ENCODE measurements at regions not wholly inside any gene's neighbourhood (a gene's known extent, or its start where the extent isn't known, plus 50 kb on each side); places are given as distances from the start of the nearest gene placed in this dataset.

GRCh38 chr2:180385601-180386201 is 378.6 kb upstream of the CWC22 start:
- DNase-seq (ENCODE audit: low spot score) (no peak), FAIRE-seq (no peak)

GRCh38 chr2:180376066-180376465 is 369.0 kb upstream of the CWC22 start:
- peak; percentile 38 for DNase-seq (ENCODE audit: low spot score)

GRCh38 chr2:180374502-180375281 is 367.6 kb upstream of the CWC22 start:
- FAIRE-seq (no peak), DNase-seq (ENCODE audit: low spot score) (no peak)

More at GRCh38 chr2:180376066-180376465, 369.0 kb upstream of the CWC22 start:
- FAIRE-seq, result no peak

- FAIRE-seq, result no peak
- no peak for DNase-seq (ENCODE audit: low spot score)
Measured at GRCh38 chr2:180370511-180371205, 363.6 kb upstream of the CWC22 start.

- DNase-seq (ENCODE audit: low spot score) (no peak), FAIRE-seq (no peak)
Measured at GRCh38 chr2:180368881-180369280, 361.8 kb upstream of the CWC22 start.

GRCh38 chr2:180367815-180368214 is 360.7 kb upstream of the CWC22 start:
- DNase-seq (ENCODE audit: low spot score), result no peak
- no peak for FAIRE-seq

- DNase-seq (ENCODE audit: low spot score), result no peak
Measured at GRCh38 chr2:180366481-180366880, 359.4 kb upstream of the CWC22 start.

GRCh38 chr2:180364719-180365118 is 357.6 kb upstream of the CWC22 start:
- DNase-seq (ENCODE audit: low spot score), result no peak
- FAIRE-seq, result no peak

More at GRCh38 chr2:180366481-180366880, 359.4 kb upstream of the CWC22 start:
- FAIRE-seq, result no peak

- no peak for DNase-seq (ENCODE audit: low spot score)
- no peak for FAIRE-seq
Measured at GRCh38 chr2:180360283-180360618, 353.2 kb upstream of the CWC22 start.

GRCh38 chr2:180359522-180360282 is 352.6 kb upstream of the CWC22 start:
- no peak for DNase-seq (ENCODE audit: low spot score)
- FAIRE-seq, result no peak

- FAIRE-seq (no peak), DNase-seq (ENCODE audit: low spot score) (no peak)
Measured at GRCh38 chr2:180358458-180358857, 351.4 kb upstream of the CWC22 start.

- FAIRE-seq, result no peak
- DNase-seq (ENCODE audit: low spot score), result no peak
Measured at GRCh38 chr2:180356676-180357075, 349.6 kb upstream of the CWC22 start.

- no peak for FAIRE-seq
- DNase-seq (ENCODE audit: low spot score), result no peak
Measured at GRCh38 chr2:180352620-180353019, 345.5 kb upstream of the CWC22 start.

GRCh38 chr2:180349809-180350208 is 342.7 kb upstream of the CWC22 start:
- DNase-seq (ENCODE audit: low spot score), result no peak
- FAIRE-seq, result no peak

GRCh38 chr2:180343528-180344345 is 336.6 kb upstream of the CWC22 start:
- no peak for FAIRE-seq
- no peak for DNase-seq (ENCODE audit: low spot score)

- no peak for DNase-seq (ENCODE audit: low spot score)
- no peak for FAIRE-seq
Measured at GRCh38 chr2:180337136-180337535, 330.0 kb upstream of the CWC22 start.

GRCh38 chr2:180336550-180336949 is 329.5 kb upstream of the CWC22 start:
- FAIRE-seq (no peak), DNase-seq (ENCODE audit: low spot score) (no peak)

GRCh38 chr2:180334514-180334913 is 327.4 kb upstream of the CWC22 start:
- FAIRE-seq, result no peak
- DNase-seq (ENCODE audit: low spot score), result no peak

- no peak for FAIRE-seq
- DNase-seq (ENCODE audit: low spot score), result no peak
Measured at GRCh38 chr2:180328795-180329422, 321.8 kb upstream of the CWC22 start.

- FAIRE-seq (no peak), DNase-seq (ENCODE audit: low spot score) (no peak)
Measured at GRCh38 chr2:180327185-180327584, 320.1 kb upstream of the CWC22 start.
